AG04449 (cell line): ENCODE measurements at regions not wholly inside any gene's neighbourhood (a gene's known extent, or its start where the extent isn't known, plus 50 kb on each side); places are given as distances from the start of the nearest gene placed in this dataset.

Experiments
- CTCF ChIA-PET: fragments of 350-600 bp; formaldehyde crosslinking; extraction: SDS; loops from one replicate; lab custom pipeline; 2021; ENCODE audit warnings: antibody characterized with exemption; lab: Yijun Ruan, JAX
- POLR2A ChIA-PET: fragments of 400-600, 350-600 bp; formaldehyde crosslinking; extraction: SDS; loops from one replicate; lab custom pipeline; 2020; ENCODE audit warnings: antibody characterized with exemption, inconsistent platforms; lab: Yijun Ruan, JAX
- DNase-seq: peaks from one replicate; pipeline ENCODE4 v3.0.0-alpha.2; 2010; ENCODE audit warnings: low read depth, low spot score
- H3K4me3 ChIP-seq: 2 replicates; pipeline ENCODE4 v1.5.1; 2011; ENCODE audit warnings: low read depth, mild to moderate bottlenecking, control low read depth, low read length
- CTCF ChIP-seq: IDR thresholded peaks from one replicate; pipeline ENCODE4 v1.5.1; 2011; ENCODE audit warnings: mild to moderate bottlenecking, moderate library complexity, low read length, control low read depth, inconsistent platforms; ENCODE audit not compliant: insufficient read depth; ENCODE audit errors: missing control alignments

- ChIA-PET CTCF (no interaction called here), POLR2A (no interaction called here)
- no peak for DNase-seq
- no peak for TF ChIP-seq CTCF
- no peak overlapping the region for H3K4me3 ChIP-seq
These were observed 751.1 kb upstream of the FANCL start for GRCh38 chr2:58992062-58992706.

DNA sequence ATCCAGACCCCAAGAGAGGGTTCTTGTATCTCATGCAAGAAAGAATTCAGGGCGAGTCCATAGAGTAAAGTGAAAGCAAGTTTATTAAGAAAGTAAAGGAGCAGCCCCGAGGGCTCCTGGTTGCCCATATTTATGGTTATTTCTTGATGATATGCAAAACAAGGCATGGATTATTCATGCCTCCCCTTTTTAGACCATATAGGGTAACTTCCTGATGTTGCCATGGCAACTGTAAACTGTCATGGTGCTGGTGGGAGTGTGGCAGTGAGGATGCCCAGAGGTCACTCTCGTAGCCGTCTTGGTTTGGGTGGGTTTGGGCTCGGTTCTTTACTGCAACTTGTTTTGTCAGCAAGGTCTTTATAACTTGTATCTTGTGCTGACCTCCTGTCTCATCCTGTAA lies 750.2 kb upstream of the FANCL start:
- ChIA-PET POLR2A (no interaction called here), CTCF (no interaction called here)

DNA sequence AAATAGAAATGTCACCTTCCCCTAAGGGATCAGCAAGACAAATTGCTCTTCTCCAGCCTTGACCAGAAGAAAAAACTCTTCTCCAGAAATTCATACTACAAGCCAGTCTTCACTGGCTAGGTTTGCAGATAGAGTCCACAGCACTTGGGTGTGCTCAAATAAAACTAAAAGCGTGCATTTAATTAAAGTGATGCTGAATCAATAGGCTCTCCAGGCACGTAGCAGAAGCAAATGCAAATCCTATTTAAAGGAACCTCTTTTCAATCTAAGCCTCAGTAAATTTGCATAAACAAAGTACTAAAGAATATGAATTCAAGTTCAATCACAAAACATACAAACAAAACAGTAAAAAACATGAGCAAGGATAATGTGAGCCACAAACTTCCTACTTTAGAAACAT lies 744.4 kb upstream of the FANCL start:
- TF ChIP-seq CTCF = no peak
- ChIA-PET CTCF (no interaction called here), POLR2A (no interaction called here)
- DNase-seq = no peak
- no peak overlapping the region for H3K4me3 ChIP-seq

More for the DNA sequence above, 750.2 kb upstream of the FANCL start:
- DNase-seq = no peak
- no peak for TF ChIP-seq CTCF
- H3K4me3 ChIP-seq = no peak overlapping the region

- CTCF ChIA-PET = no interaction called here
- no peak for DNase-seq
- POLR2A ChIA-PET = no interaction called here
- H3K4me3 ChIP-seq = no peak overlapping the region
- no peak for TF ChIP-seq CTCF
These were observed 743.6 kb upstream of the FANCL start for GRCh38 chr2:58984731-58985130.

- H3K4me3 ChIP-seq = no peak overlapping the region
- ChIA-PET CTCF (no interaction called here), POLR2A (no interaction called here)
- TF ChIP-seq CTCF = no peak
- no peak for DNase-seq
These were observed 742.0 kb upstream of the FANCL start for GRCh38 chr2:58983111-58983510.

GRCh38 chr2:58981237-58981636 lies 740.1 kb upstream of the FANCL start:
- POLR2A ChIA-PET = no interaction called here
- no peak overlapping the region for H3K4me3 ChIP-seq
- CTCF ChIA-PET = interaction anchor here (1.5 kb wide), 1 partner anchor 44 kb away, joined by 5 read pairs; no protein-coding TSS in a partner anchor
- no peak for DNase-seq
- TF ChIP-seq CTCF = no peak
